ENCODE measurements at regions not wholly inside any gene's neighbourhood (a gene's known extent, or its start where the extent isn't known, plus 50 kb on each side); places are given as distances from the start of the nearest gene placed in this dataset.

DNA sequence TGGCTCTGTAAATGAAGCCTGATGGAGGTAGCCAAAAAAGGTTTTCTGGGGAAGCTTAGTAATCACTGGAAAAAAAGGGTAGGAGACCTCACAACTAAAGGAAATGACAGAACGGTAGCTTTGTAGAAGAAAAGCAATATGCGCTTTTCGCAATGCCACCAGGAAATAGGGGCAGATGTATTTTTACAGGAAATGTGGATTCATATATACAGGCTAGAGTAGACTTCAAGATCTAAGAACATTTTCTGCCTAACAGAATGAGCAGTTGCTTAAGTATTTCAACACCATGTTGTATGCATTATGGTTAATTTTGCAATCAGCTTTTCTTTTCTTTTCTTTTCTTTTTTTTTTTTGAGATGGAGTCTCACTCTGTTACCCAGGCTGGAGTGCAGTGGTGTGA lies 219.6 kb downstream of the CD83 start:
- no peak overlapping the region for H2AFZ ChIP-seq (ENCODE audit: control insufficient read depth, low read depth, low read length)
- FAIRE-seq: no peak
- CTCF ChIA-PET: interaction anchor here (0.6 kb wide), 1 partner anchor 1937 kb away, joined by 3 read pairs; no protein-coding TSS in a partner anchor
- no peaks in the 10 kb centered on the region for H3K4me1 ChIP-seq (ENCODE audit: control insufficient read depth, insufficient read depth, low read length)
- H3K9me3 ChIP-seq (replicated peaks; ENCODE audit: control insufficient read depth, insufficient read depth, low read length): no peaks in the 10 kb centered on the region
- no peaks in the 10 kb centered on the region for H4K20me1 ChIP-seq (ENCODE audit: control insufficient read depth, insufficient read depth)
- intact Hi-C loops (cut with micrococcal nuclease; ENCODE audit: unreplicated experiment) (no loop called here), in situ Hi-C loops (cut with MboI) (no loop called here)
- no peak for ATAC-seq
- DNase-seq (ENCODE audit: low read depth, low spot score): no peak
- H3K4me3 ChIP-seq: no peak overlapping the region
- POLR2A ChIA-PET: no interaction called here
- no peaks in the 10 kb centered on the region; a peak in 1 of 4 replicates for H3K27me3 ChIP-seq (replicated peaks in 1 of 2; ENCODE audit: control insufficient read depth in 2 of 2, insufficient read depth in 2 of 2, low read length in 1 of 2)
- TF ChIP-seq CBX3 (IDR thresholded peaks at IDR 0.05; ENCODE audit: borderline replicate concordance, low read depth) (no peak), ATF7 (IDR thresholded peaks at IDR 0.05; ENCODE audit: low read depth) (no peak), ASH2L (IDR thresholded peaks at IDR 0.05; ENCODE audit: borderline replicate concordance, low read depth) (no peak), MEF2B (IDR thresholded peaks at IDR 0.05; ENCODE audit: partially characterized antibody, poor library complexity, severe bottlenecking) (no peak), MTA3 (IDR thresholded peaks at IDR 0.05; ENCODE audit: borderline replicate concordance, low read length) (no peak), NFYA (IDR thresholded peaks at IDR 0.05; ENCODE audit: borderline replicate concordance, low read depth, low read length) (no peak)
- TF ChIP-seq, protein P1, sequence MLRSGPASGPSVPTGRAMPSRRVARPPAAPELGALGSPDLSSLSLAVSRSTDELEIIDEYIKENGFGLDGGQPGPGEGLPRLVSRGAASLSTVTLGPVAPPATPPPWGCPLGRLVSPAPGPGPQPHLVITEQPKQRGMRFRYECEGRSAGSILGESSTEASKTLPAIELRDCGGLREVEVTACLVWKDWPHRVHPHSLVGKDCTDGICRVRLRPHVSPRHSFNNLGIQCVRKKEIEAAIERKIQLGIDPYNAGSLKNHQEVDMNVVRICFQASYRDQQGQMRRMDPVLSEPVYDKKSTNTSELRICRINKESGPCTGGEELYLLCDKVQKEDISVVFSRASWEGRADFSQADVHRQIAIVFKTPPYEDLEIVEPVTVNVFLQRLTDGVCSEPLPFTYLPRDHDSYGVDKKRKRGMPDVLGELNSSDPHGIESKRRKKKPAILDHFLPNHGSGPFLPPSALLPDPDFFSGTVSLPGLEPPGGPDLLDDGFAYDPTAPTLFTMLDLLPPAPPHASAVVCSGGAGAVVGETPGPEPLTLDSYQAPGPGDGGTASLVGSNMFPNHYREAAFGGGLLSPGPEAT (IDR thresholded peaks at IDR 0.05; ENCODE audit: low read depth): no peak
- TF ChIP-seq, protein P2, sequence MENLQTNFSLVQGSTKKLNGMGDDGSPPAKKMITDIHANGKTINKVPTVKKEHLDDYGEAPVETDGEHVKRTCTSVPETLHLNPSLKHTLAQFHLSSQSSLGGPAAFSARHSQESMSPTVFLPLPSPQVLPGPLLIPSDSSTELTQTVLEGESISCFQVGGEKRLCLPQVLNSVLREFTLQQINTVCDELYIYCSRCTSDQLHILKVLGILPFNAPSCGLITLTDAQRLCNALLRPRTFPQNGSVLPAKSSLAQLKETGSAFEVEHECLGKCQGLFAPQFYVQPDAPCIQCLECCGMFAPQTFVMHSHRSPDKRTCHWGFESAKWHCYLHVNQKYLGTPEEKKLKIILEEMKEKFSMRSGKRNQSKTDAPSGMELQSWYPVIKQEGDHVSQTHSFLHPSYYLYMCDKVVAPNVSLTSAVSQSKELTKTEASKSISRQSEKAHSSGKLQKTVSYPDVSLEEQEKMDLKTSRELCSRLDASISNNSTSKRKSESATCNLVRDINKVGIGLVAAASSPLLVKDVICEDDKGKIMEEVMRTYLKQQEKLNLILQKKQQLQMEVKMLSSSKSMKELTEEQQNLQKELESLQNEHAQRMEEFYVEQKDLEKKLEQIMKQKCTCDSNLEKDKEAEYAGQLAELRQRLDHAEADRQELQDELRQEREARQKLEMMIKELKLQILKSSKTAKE (IDR thresholded peaks at IDR 0.05; ENCODE audit: low read depth, poor library complexity, severe bottlenecking): no peak
- TF ChIP-seq, protein P3, sequence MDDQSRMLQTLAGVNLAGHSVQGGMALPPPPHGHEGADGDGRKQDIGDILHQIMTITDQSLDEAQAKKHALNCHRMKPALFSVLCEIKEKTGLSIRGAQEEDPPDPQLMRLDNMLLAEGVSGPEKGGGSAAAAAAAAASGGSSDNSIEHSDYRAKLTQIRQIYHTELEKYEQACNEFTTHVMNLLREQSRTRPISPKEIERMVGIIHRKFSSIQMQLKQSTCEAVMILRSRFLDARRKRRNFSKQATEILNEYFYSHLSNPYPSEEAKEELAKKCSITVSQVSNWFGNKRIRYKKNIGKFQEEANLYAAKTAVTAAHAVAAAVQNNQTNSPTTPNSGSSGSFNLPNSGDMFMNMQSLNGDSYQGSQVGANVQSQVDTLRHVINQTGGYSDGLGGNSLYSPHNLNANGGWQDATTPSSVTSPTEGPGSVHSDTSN (IDR thresholded peaks at IDR 0.05; ENCODE audit: insufficient replicate concordance, low read depth, low read length): no peak
- RAD21 ChIA-PET (ENCODE audit: unreplicated experiment): no interaction called here
- no TSS peak for BruUV-seq (replicated peaks)
- H3K79me2 ChIP-seq (ENCODE audit: control insufficient read depth, insufficient read depth, low read length): no peaks in the 10 kb centered on the region
- SMC1A ChIA-PET (ENCODE audit: uncharacterized antibody, unreplicated experiment): interaction anchor here (0.8 kb wide), 1 partner anchor 15 kb away, joined by 3 read pairs; no protein-coding TSS in a partner anchor
- no peak overlapping the region for H3K9ac ChIP-seq (ENCODE audit: control insufficient read depth, insufficient read depth, low read length)
- no peak overlapping the region for H3K27ac ChIP-seq (ENCODE audit: control insufficient read depth, insufficient read depth)
- no peaks in the 10 kb centered on the region for H3K36me3 ChIP-seq (ENCODE audit: control insufficient read depth in 2 of 2, insufficient read depth in 2 of 2, low read length in 1 of 2)
- WGBS (ENCODE audit: insufficient coverage, insufficient replicate concordance, low lambda C conversion rate, missing lambda C conversion rate): 84% methylated on average over 3 of the region's 3 CpGs
- H3K4me2 ChIP-seq (ENCODE audit: control insufficient read depth, insufficient read depth): no peak overlapping the region

Data from GM12878 (cell line).